ENCODE measurements at regions not wholly inside any gene's neighbourhood (a gene's known extent, or its start where the extent isn't known, plus 50 kb on each side); places are given as distances from the start of the nearest gene placed in this dataset.

GRCh38 chrX:69010339-69010738 lies 154.9 kb downstream of the PJA1 start:
- no peak overlapping the region for H3K4me3 Mint-ChIP-seq (ENCODE audit: unreplicated experiment)
- peaks cover 14% of the 10 kb centered on the region for H3K27me3 Mint-ChIP-seq (ENCODE audit: unreplicated experiment)
- H3K9me3 Mint-ChIP-seq (ENCODE audit: unreplicated experiment): peaks cover 15% of the 10 kb centered on the region
- H3K27ac Mint-ChIP-seq (ENCODE audit: unreplicated experiment): no peak overlapping the region
- H3K36me3 Mint-ChIP-seq (ENCODE audit: unreplicated experiment): no peaks in the 10 kb centered on the region
- DNase-seq (ENCODE audit: extremely low spot score, unreplicated experiment): peak; percentile 60
- H3K4me1 Mint-ChIP-seq (ENCODE audit: unreplicated experiment): no peaks in the 10 kb centered on the region
- TF ChIP-seq, protein P1, sequence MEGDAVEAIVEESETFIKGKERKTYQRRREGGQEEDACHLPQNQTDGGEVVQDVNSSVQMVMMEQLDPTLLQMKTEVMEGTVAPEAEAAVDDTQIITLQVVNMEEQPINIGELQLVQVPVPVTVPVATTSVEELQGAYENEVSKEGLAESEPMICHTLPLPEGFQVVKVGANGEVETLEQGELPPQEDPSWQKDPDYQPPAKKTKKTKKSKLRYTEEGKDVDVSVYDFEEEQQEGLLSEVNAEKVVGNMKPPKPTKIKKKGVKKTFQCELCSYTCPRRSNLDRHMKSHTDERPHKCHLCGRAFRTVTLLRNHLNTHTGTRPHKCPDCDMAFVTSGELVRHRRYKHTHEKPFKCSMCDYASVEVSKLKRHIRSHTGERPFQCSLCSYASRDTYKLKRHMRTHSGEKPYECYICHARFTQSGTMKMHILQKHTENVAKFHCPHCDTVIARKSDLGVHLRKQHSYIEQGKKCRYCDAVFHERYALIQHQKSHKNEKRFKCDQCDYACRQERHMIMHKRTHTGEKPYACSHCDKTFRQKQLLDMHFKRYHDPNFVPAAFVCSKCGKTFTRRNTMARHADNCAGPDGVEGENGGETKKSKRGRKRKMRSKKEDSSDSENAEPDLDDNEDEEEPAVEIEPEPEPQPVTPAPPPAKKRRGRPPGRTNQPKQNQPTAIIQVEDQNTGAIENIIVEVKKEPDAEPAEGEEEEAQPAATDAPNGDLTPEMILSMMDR (IDR thresholded peaks at IDR 0.05): no peak

DNA sequence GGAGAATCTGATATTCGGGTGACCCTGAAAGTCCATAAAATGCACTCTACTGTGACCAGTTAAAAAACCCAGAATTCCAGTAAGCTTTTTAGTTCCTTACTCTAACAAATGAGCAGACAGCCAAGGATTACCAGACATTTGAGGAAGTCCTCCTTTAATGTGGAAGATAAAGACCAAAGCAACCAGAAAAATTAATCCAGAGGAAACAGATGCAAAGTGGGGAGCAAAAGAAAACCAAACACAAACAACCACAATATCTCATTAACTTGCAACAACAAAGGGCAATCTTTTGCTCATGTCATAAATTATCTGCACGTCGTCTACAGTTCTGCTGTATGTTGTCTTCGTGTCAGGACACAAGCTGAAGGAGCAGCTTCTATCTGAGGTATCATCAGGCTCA lies 164.4 kb downstream of the PJA1 start:
- no peak overlapping the region for H3K4me3 Mint-ChIP-seq (ENCODE audit: unreplicated experiment)

DNA sequence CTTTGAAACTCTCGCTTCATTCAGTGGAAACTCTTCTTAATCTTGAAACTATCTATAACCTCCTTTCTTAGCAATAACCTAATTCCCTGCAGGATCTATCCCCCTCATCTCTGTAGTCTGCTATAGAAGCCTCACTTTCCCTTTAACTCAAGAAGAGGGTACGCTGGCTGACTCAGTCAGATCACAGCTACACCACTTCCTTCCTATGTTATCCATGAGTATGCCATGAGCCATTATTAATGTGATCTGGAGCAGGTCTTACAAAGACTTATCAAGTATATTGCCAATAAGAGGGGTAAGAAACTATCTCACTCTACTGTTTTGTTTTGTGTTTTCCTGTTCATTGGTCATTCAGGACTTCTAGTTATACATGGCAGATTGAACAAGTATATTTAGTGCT lies 165.3 kb downstream of the PJA1 start:
- DNase-seq (ENCODE audit: extremely low spot score, unreplicated experiment): no peak
- H3K4me3 Mint-ChIP-seq (ENCODE audit: unreplicated experiment): no peak overlapping the region
- H3K4me1 Mint-ChIP-seq (ENCODE audit: unreplicated experiment): peaks cover 15% of the 10 kb centered on the region
- peaks cover 14% of the 10 kb centered on the region for H3K27me3 Mint-ChIP-seq (ENCODE audit: unreplicated experiment)
- H3K27ac Mint-ChIP-seq (ENCODE audit: unreplicated experiment): no peak overlapping the region
- H3K9me3 Mint-ChIP-seq (ENCODE audit: unreplicated experiment): peaks cover 4% of the 10 kb centered on the region
- TF ChIP-seq, protein P1 (IDR thresholded peaks at IDR 0.05): no peak
- no peaks in the 10 kb centered on the region for H3K36me3 Mint-ChIP-seq (ENCODE audit: unreplicated experiment)

More for the DNA sequence above, 164.4 kb downstream of the PJA1 start:
- Mint-ChIP-seq H3K4me1 (ENCODE audit: unreplicated experiment) (peaks cover 10% of the 10 kb centered on the region), H3K27ac (ENCODE audit: unreplicated experiment) (no peak overlapping the region), H3K9me3 (ENCODE audit: unreplicated experiment) (peaks cover 8% of the 10 kb centered on the region), H3K36me3 (ENCODE audit: unreplicated experiment) (no peaks in the 10 kb centered on the region), H3K27me3 (ENCODE audit: unreplicated experiment) (peaks cover 17% of the 10 kb centered on the region)
- TF ChIP-seq, protein P1 (IDR thresholded peaks at IDR 0.05): no peak
- no peak for DNase-seq (ENCODE audit: extremely low spot score, unreplicated experiment)

DNA sequence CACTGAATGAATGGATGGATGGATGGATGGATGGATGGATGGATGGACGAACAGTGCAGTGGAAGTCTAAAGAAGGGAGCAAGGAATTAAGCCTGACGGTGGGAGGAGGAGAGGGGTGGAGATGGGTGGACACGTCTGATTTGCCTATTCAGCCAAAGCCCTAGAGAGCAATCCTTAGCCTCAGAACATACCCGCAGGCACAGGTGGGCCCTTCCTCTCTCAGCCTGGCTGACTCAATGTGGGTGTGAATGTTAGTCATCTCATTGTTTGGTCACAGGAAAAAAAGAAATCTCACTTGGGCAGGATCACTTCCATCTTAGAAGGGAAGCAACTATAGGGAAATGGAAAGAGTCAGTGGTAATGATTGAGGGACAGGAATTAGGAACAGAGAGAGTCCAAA lies 165.9 kb downstream of the PJA1 start:
- Mint-ChIP-seq H3K36me3 (ENCODE audit: unreplicated experiment) (no peaks in the 10 kb centered on the region), H3K27ac (ENCODE audit: unreplicated experiment) (no peak overlapping the region), H3K4me1 (ENCODE audit: unreplicated experiment) (peaks cover 15% of the 10 kb centered on the region), H3K27me3 (ENCODE audit: unreplicated experiment) (peaks cover 14% of the 10 kb centered on the region), H3K9me3 (ENCODE audit: unreplicated experiment) (peaks cover 4% of the 10 kb centered on the region), H3K4me3 (ENCODE audit: unreplicated experiment) (no peak overlapping the region)
- peak; percentile 44 for DNase-seq (ENCODE audit: extremely low spot score, unreplicated experiment)
- TF ChIP-seq, protein P1 (IDR thresholded peaks at IDR 0.05): no peak

- Mint-ChIP-seq H3K27me3 (ENCODE audit: unreplicated experiment) (peaks cover 14% of the 10 kb centered on the region), H3K27ac (ENCODE audit: unreplicated experiment) (no peak overlapping the region), H3K36me3 (ENCODE audit: unreplicated experiment) (no peaks in the 10 kb centered on the region), H3K9me3 (ENCODE audit: unreplicated experiment) (peaks cover 4% of the 10 kb centered on the region), H3K4me3 (ENCODE audit: unreplicated experiment) (no peak overlapping the region), H3K4me1 (ENCODE audit: unreplicated experiment) (peaks cover 15% of the 10 kb centered on the region)
- peak; percentile 34 for DNase-seq (ENCODE audit: extremely low spot score, unreplicated experiment)
- TF ChIP-seq, protein P1 (IDR thresholded peaks at IDR 0.05): no peak
These were observed 166.5 kb downstream of the PJA1 start for GRCh38 chrX:68998716-68999115.
